ENCODE measurements at regions not wholly inside any gene's neighbourhood (a gene's known extent, or its start where the extent isn't known, plus 50 kb on each side); places are given as distances from the start of the nearest gene placed in this dataset.

GRCh38 chr12:33551006-33551405 is 111.4 kb upstream of the SYT10 start:
- Histone ChIP-seq H3K79me2 (replicated peaks; ENCODE audit: insufficient read depth) (no peaks in the 10 kb centered on the region), H2AFZ (no peak overlapping the region)
- ATAC-seq: no peak

More at GRCh38 chr12:33551006-33551405, 111.4 kb upstream of the SYT10 start:
- no peak overlapping the region for H3K4me2 ChIP-seq
- Mint-ChIP-seq H3K4me3 (no peak overlapping the region), H3K4me1 (no peaks in the 10 kb centered on the region; the same call in 2 of the 3 replicates), H3K9me3 (peaks cover 31% of the 10 kb centered on the region), H3K27ac (no peak overlapping the region), H3K27me3 (ENCODE audit: insufficient read depth, low read depth, poor library complexity) (no peaks in the 10 kb centered on the region), H3K36me3 (ENCODE audit: low read depth) (peaks cover 23% of the 10 kb centered on the region)
- no peaks in the 10 kb centered on the region; the same call in 1 of the 2 replicates for H3K36me3 ChIP-seq (ENCODE audit: insufficient read depth)
- H3K27me3 ChIP-seq (ENCODE audit: insufficient read depth): no peaks in the 10 kb centered on the region
- H3K4me1 ChIP-seq (ENCODE audit: insufficient read depth): no peaks in the 10 kb centered on the region
- H3K27ac ChIP-seq (ENCODE audit: low read depth): no peak overlapping the region
- H3K4me3 ChIP-seq: no peak overlapping the region
- TF ChIP-seq POLR2AphosphoS5 (IDR thresholded peaks at IDR 0.05; ENCODE audit: low read depth) (no peak), ETS1 (IDR thresholded peaks at IDR 0.05) (no peak), ZNF462 (CRISPR knock-in tag; IDR thresholded peaks at IDR 0.05) (no peak)
- H3K9me2 ChIP-seq (ENCODE audit: insufficient read depth): no peaks in the 10 kb centered on the region
- no peaks in the 10 kb centered on the region for H4K20me1 ChIP-seq (replicated peaks; ENCODE audit: insufficient read depth)
- H3F3A ChIP-seq (replicated peaks; ENCODE audit: low read depth): no peaks in the 10 kb centered on the region
- no peak for DNase-seq (ENCODE audit: low spot score)
